Activated T-cell treated with anti-CD3 and anti-CD28 coated beads, Interleukin-2, amount 50 U/mL, for 72 hours (primary cell): ENCODE measurements at regions not wholly inside any gene's neighbourhood (a gene's known extent, or its start where the extent isn't known, plus 50 kb on each side); places are given as distances from the start of the nearest gene placed in this dataset.

Experiments
- ATAC-seq, 2 donors: fragments of 150-1000 bp; cut with Tn5 transposase; replicated peaks in 1 of 2; 2 replicates each; pipeline ENCODE4 v1.10.0; 2021; ENCODE audit warnings: moderate library complexity in 2 of 2, mild to moderate bottlenecking in 1 of 2
- DNase-seq, 2 donors: peaks; one replicate each; pipeline ENCODE4 v3.0.0; 2021 to 2022; ENCODE audit warnings: mixed read lengths in 1 of 2
- H3K27ac Mint-ChIP-seq: one replicate; pipeline ENCODE4 v1.8.0; 2022; ENCODE audit warnings: mild to moderate bottlenecking, moderate library complexity, mixed read lengths
- H3K27me3 Mint-ChIP-seq: one replicate; pipeline ENCODE4 v1.8.0; 2022; ENCODE audit warnings: low read depth, mixed read lengths
- H3K36me3 Mint-ChIP-seq, 2 donors: one replicate each; pipeline ENCODE4 v1.8.0; 2022; ENCODE audit warnings: mixed read lengths in 2 of 2, mild to moderate bottlenecking in 1 of 2; ENCODE audit not compliant: insufficient read depth in 2 of 2
- H3K4me1 Mint-ChIP-seq: one replicate; pipeline ENCODE4 v1.8.0; 2022; ENCODE audit warnings: low read depth, mixed read lengths
- H3K4me3 Mint-ChIP-seq, 2 donors: one replicate each; pipeline ENCODE4 v1.8.0; 2022; ENCODE audit warnings: mild to moderate bottlenecking in 2 of 2, mixed read lengths in 2 of 2, moderate library complexity in 2 of 2
- H3K9me3 Mint-ChIP-seq, 2 donors: one replicate each; pipeline ENCODE4 v1.8.0; 2022; ENCODE audit warnings: mixed read lengths in 2 of 2

DNA sequence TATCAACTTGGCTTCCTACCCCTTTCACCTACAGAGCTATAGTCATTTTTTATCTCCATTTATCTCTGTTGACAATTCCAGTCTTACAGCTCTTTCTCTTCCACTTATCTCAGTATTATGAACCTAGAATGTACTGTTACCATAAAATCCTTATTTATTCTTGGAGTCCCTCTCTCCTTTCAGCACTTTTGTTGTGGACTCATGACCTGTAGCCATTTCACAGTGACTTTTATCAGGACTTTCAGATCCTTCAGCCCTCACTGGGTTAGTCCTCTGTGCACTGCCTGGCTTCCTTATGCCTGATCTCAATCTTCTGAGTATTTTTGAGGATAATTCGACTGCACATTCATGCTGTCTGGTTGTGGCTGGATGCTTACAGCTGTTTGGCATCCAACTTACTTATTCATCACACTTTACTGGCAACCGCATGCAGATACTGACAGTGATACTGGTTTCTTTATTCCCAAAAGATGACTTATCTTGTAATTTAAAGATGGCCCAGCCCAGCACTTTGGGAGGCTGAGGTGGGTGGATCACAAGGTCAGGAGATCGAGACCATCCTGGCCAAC is 293.3 kb downstream of the MAN2A1 start:
- peaks cover 0 to 1% of the 10 kb centered on the region in 2 donors for H3K36me3 Mint-ChIP-seq
- no peak overlapping the region for H3K4me3 Mint-ChIP-seq
- no peak for DNase-seq
- no peak overlapping the region for H3K27ac Mint-ChIP-seq
- no peaks in the 10 kb centered on the region for H3K27me3 Mint-ChIP-seq
- H3K9me3 Mint-ChIP-seq = peaks cover 0 to 5% of the 10 kb centered on the region in 2 donors
- H3K4me1 Mint-ChIP-seq = no peaks in the 10 kb centered on the region
- ATAC-seq = no peak

DNA sequence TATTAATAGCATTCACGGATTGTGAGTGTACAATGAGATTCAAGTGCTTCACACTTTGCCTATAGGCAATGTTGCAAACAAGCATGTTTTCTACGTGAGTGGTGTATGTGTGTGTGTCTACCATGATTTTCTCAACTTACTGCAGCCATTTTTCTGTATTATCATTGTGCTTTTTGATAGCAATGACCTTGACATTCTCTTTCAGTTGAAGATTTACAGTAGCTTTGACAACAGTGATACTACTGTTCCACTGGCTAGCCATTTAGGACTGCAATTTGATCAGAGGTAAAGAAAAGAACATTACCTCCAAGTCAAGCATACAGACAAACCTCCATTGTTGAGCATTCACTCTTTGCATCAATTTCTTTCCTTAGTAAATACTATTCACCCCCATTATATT is 297.0 kb downstream of the MAN2A1 start:
- Mint-ChIP-seq H3K27ac (no peak overlapping the region), H3K27me3 (no peaks in the 10 kb centered on the region), H3K36me3 (peaks cover 0 to 1% of the 10 kb centered on the region in 2 donors), H3K4me1 (no peaks in the 10 kb centered on the region), H3K4me3 (no peak overlapping the region), H3K9me3 (peaks cover 0 to 5% of the 10 kb centered on the region in 2 donors)
- DNase-seq (no peak), ATAC-seq (no peak)

DNA sequence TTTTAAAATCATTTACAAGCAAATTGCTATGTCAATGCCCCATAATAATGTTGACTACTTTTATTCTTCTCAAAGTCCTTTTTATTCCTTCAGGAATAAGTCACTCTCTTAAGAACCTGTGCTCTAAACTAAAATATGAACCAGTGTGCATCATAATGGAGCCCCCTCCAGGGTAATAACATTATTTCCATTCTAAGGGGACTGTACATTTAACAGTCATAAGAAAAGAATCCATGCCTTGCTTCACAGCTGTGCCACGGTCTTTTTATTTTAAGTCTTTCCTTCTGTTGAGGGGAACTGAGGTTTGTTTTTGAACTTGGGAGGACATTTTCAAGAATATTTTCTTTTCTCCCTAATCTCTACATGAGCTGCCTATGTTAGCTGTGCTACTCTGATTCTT is 297.6 kb downstream of the MAN2A1 start:
- no peak overlapping the region for H3K4me3 Mint-ChIP-seq
- H3K36me3 Mint-ChIP-seq = peaks cover 0 to 1% of the 10 kb centered on the region in 2 donors
- no peak overlapping the region for H3K27ac Mint-ChIP-seq
- no peak for ATAC-seq
- H3K9me3 Mint-ChIP-seq = peaks cover 0 to 5% of the 10 kb centered on the region in 2 donors
- DNase-seq = no peak
- no peaks in the 10 kb centered on the region for H3K4me1 Mint-ChIP-seq
- no peaks in the 10 kb centered on the region for H3K27me3 Mint-ChIP-seq

DNA sequence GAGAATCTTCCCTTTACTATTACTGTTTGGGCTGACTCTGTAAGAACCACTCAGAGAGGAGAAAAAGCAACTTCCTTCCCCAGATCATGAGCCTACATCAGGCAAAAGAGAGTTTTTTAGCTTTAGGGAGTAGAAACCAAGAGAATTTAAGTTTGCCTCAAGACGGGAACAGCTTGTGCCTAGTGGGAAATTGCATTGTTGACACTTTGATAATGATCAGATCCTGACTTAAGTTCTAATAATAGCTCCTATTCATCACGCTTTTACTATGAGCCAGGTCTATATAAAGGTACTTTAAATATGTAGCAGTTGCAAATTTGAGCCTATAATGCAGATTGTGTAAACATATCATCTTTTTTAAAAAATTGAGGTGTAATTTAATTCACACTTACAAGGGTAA is 298.2 kb downstream of the MAN2A1 start:
- peaks cover 0 to 5% of the 10 kb centered on the region in 2 donors for H3K9me3 Mint-ChIP-seq
- no peak overlapping the region for H3K27ac Mint-ChIP-seq
- ATAC-seq (no peak), DNase-seq (no peak)
- peaks cover 0 to 1% of the 10 kb centered on the region in 2 donors for H3K36me3 Mint-ChIP-seq
- no peaks in the 10 kb centered on the region for H3K27me3 Mint-ChIP-seq
- no peaks in the 10 kb centered on the region for H3K4me1 Mint-ChIP-seq
- no peak overlapping the region for H3K4me3 Mint-ChIP-seq

- Mint-ChIP-seq H3K4me3 (no peak overlapping the region), H3K4me1 (no peaks in the 10 kb centered on the region), H3K27me3 (no peaks in the 10 kb centered on the region), H3K9me3 (peaks cover 0 to 5% of the 10 kb centered on the region in 2 donors), H3K27ac (no peak overlapping the region), H3K36me3 (no peaks in the 10 kb centered on the region)
- DNase-seq = no peak
- ATAC-seq = no peak
These were observed 299.4 kb downstream of the MAN2A1 start for GRCh38 chr5:109989161-109989560.

DNA sequence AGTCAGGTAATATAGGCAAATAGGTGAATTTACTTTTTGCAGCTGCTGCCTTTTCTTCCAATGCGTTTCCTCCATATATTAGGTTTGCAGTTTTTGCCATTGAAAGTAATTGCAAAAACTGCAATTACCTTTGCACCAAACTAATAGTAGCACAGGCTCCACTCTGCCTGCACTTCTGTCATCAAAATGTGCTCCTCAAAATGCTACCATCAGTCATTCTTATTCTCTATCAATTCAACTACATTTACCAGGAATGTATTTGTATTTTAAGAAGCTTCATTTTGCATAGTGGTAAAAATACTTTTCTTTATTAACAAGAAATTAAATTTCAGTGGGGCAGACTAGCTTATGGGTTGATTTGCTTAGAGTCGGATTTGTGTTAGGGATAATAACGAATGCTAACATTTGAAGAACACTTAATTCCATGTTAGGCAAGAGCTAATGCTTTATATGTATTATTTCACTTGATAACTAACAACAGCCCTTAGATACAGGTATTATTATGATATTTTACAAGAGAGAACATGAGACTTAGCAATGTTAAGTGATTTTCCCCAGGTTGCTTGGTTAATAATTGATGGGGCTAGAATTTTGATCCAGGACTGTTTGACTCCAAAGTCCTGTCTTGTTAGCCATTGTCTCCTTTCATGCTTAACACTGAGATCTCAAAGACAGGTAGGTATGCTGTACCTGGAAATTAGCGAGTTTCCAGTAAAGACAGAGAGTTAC is 300.4 kb downstream of the MAN2A1 start:
- H3K4me1 Mint-ChIP-seq = no peaks in the 10 kb centered on the region
- H3K27me3 Mint-ChIP-seq = no peaks in the 10 kb centered on the region
- peaks cover 0 to 4% of the 10 kb centered on the region in 2 donors for H3K9me3 Mint-ChIP-seq
- H3K36me3 Mint-ChIP-seq = no peaks in the 10 kb centered on the region
- H3K27ac Mint-ChIP-seq = no peak overlapping the region
- ATAC-seq (no peak), DNase-seq (no peak)
- no peak overlapping the region for H3K4me3 Mint-ChIP-seq

DNA sequence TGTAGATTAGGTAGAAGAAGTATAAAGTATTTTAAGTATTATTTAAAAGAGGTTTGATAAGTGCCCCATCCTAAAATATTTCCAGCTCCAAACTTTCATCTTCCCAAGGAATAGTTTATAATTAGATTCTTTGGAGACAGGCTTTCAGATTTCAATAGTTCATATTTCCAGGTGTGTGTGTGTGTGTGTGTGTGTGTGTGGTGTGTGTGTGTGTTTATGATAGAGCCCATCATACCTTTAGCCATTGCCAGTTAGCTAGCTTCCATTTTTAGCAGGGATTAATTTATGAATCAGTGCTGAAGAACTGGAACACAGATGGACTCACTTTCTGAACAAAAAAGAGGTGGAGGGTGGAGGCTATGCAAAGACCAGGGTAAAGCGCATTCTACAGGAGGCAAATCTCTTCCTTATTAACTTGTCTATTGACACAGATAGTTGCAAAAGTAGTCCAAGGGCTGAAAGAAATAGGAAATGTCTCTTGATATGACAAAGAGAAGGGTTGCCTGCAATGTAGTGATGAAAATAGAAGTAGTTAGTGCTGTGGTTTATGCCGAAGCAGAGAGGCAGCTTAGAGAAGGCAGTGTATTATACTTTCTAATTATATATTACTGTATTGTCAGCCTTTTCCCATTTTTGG is 301.1 kb downstream of the MAN2A1 start:
- ATAC-seq (no peak), DNase-seq (no peak)
- no peaks in the 10 kb centered on the region for H3K36me3 Mint-ChIP-seq
- no peaks in the 10 kb centered on the region for H3K27me3 Mint-ChIP-seq
- H3K27ac Mint-ChIP-seq = no peak overlapping the region
- H3K4me3 Mint-ChIP-seq = no peak overlapping the region
- peaks cover 0 to 1% of the 10 kb centered on the region in 2 donors for H3K9me3 Mint-ChIP-seq
- H3K4me1 Mint-ChIP-seq = no peaks in the 10 kb centered on the region

DNA sequence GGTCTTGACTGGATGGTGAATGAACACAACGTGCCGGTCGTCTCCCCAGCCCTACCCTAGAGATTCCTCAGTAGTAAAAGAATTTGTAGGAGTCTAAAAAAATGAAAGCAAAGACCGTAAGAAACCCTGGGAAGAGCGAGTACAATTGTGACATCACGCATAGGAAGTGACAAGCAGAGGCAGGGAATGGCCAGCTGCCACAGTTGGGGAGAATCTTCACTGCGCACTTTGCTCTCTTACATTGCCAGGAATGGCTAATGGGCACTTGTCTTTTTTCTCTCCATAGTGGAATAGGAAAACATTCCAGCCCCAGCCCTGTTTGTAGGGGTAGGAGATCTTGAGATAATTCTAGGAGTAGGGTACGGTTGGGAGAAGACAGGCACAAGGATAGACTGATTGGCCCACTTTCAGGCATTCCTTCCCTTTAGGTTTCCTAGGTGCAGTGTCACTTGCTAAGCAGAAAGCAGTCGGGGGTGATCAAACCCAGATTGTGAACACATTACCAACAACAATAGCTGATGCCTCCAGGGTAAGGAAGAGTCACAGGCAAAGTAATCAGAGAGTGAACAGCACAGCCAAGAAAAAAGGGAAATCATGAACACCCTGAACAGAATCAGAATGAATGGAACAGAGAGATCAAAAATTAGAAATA is 302.7 kb downstream of the MAN2A1 start:
- Mint-ChIP-seq H3K36me3 (no peaks in the 10 kb centered on the region), H3K4me1 (no peaks in the 10 kb centered on the region), H3K27ac (no peak overlapping the region), H3K4me3 (no peak overlapping the region), H3K27me3 (no peaks in the 10 kb centered on the region), H3K9me3 (peaks cover 0 to 1% of the 10 kb centered on the region in 2 donors)
- ATAC-seq (no peak), DNase-seq (no peak)

DNA sequence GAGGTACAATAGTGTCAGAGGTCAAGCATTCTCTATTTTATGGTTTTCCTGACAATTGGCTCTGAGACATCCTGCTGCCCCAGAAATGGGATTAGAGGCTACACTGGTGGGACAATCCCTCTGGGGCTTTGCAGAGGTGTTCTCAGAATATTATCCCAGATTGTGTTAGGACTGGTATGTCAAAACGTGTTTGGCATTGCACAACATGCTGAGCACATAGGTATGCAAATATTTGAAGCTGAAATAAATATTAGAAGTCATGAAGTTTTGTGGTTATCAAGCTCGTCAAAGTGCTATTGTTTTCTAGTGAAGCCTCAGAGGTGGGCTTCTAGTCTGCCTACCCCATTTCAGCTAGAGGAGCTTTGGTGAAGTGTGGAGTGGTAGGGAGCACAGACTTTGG is 304.4 kb downstream of the MAN2A1 start:
- Mint-ChIP-seq H3K36me3 (peaks cover 2 to 5% of the 10 kb centered on the region in 2 donors), H3K27ac (no peak overlapping the region), H3K4me1 (no peaks in the 10 kb centered on the region), H3K4me3 (no peak overlapping the region), H3K9me3 (peaks cover 4% of the 10 kb centered on the region in 2 donors), H3K27me3 (no peaks in the 10 kb centered on the region)
- ATAC-seq = no peak
- no peak for DNase-seq

GRCh38 chr5:109996246-109996645 is 306.5 kb downstream of the MAN2A1 start:
- ATAC-seq (no peak), DNase-seq (no peak)
- peaks cover 14% of the 10 kb centered on the region for H3K4me1 Mint-ChIP-seq
- peaks cover 4% of the 10 kb centered on the region in 2 donors for H3K9me3 Mint-ChIP-seq
- H3K27me3 Mint-ChIP-seq = no peaks in the 10 kb centered on the region
- H3K4me3 Mint-ChIP-seq = no peak overlapping the region
- no peak overlapping the region for H3K27ac Mint-ChIP-seq
- peaks cover 2 to 5% of the 10 kb centered on the region in 2 donors for H3K36me3 Mint-ChIP-seq

DNA sequence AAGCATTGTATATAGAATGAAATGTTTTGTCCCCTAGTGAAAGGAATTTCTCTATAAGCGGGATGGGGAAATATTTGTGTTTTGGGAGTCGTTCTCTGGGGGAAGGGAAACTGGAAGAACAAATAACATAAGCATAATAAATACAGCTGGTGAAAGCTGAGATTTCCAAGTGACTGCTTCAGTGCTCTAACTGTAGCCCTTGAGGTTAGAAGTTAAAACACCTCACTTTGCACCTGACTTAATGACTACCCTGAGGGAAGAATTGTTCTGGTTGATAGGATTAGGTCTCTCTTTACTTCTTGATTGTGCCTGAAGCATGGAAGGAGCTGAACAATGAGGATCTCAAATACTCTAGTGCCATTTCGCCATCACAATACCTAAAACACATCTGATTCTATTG is 307.4 kb downstream of the MAN2A1 start:
- no peak overlapping the region for H3K27ac Mint-ChIP-seq
- H3K36me3 Mint-ChIP-seq = peaks cover 2 to 5% of the 10 kb centered on the region in 2 donors
- DNase-seq = no peak
- peaks cover 22% of the 10 kb centered on the region for H3K4me1 Mint-ChIP-seq
- no peaks in the 10 kb centered on the region for H3K27me3 Mint-ChIP-seq
- no peak for ATAC-seq
- H3K9me3 Mint-ChIP-seq = peaks cover 4% of the 10 kb centered on the region in 2 donors
- no peak overlapping the region for H3K4me3 Mint-ChIP-seq

DNA sequence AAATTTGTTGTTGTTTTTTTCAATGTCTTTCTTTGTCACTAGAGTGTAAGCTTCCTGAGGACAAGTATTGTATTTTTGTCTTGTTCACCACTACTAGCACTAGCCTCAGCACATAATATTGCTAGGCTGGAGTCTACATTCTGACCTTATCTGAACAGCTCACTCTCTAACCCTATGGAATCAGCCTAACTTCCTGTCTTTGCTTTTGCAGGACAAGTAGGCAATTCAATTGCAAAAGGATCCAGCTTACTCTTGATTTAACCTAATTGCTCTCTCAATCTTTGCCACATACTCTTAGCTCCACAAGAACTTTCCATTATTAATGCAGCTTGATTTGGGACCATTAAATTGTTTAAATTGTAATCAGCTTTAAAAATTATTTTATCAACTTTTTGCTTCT is 308.5 kb downstream of the MAN2A1 start:
- H3K36me3 Mint-ChIP-seq = peaks cover 2 to 5% of the 10 kb centered on the region in 2 donors
- DNase-seq = no peak
- no peak overlapping the region for H3K4me3 Mint-ChIP-seq
- no peak overlapping the region for H3K27ac Mint-ChIP-seq
- H3K9me3 Mint-ChIP-seq = peaks cover 4% of the 10 kb centered on the region in 2 donors
- H3K27me3 Mint-ChIP-seq = no peaks in the 10 kb centered on the region
- H3K4me1 Mint-ChIP-seq = peaks cover 22% of the 10 kb centered on the region
- ATAC-seq = no peak

DNA sequence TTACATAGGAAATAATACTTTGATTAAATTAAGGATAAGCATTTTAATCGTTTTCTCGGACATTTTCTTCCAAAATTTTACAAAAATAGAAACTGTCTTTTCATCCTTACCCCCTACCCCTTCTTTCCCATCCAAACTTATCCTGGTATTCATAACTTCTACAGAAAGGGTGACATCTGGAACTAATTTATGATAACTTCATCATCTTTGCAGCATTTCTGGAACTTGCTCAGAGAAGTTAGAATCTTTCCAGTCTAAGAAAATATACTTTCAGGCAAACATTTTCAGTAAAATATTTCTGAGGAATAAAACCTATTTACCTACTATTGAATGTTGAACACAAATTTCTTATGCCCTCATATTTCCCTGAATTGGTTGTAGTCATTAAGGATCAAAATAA is 309.0 kb downstream of the MAN2A1 start:
- Mint-ChIP-seq H3K4me1 (peaks cover 22% of the 10 kb centered on the region), H3K27ac (no peak overlapping the region), H3K4me3 (no peak overlapping the region), H3K27me3 (no peaks in the 10 kb centered on the region), H3K36me3 (peaks cover 2 to 5% of the 10 kb centered on the region in 2 donors), H3K9me3 (peaks cover 4% of the 10 kb centered on the region in 2 donors)
- DNase-seq = no peak
- no peak for ATAC-seq
